SH-SY5Y (cell line): ENCODE measurements at regions not wholly inside any gene's neighbourhood (a gene's known extent, or its start where the extent isn't known, plus 50 kb on each side); places are given as distances from the start of the nearest gene placed in this dataset.

Source experiments
- GATA2 ChIP-seq: IDR thresholded peaks from 2 replicates; pipeline ENCODE4 v1.6.1; 2011; ENCODE audit warnings: mild to moderate bottlenecking, low read depth, low read length
- GATA3 ChIP-seq: IDR thresholded peaks from 2 replicates; pipeline ENCODE4 v1.6.1; 2011; ENCODE audit warnings: low read depth, mild to moderate bottlenecking, low read length, moderate library complexity

DNA sequence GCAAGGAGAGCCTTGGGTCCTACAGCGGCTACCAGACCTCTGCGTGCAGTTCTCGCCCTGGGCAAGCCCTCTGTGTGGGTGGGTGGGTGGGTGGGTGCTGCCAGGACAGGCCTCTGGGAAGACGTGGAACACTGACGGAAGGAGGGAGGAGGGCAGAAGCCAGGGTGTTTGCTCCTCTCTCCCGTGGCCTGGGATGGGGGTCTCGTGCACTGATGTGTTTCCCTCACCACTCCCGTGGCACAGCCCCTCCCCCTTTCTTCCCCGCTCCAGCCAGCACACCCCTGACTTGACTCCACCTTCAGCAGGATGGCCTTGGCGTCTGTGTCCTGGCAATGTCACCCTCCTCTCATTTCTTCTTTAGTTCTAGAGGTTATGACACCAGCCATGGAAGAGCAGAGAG, 130.0 kb downstream of the CDH26 start:
- TF ChIP-seq GATA2, result no peak
- no peak for TF ChIP-seq GATA3
